ENCODE measurements at regions not wholly inside any gene's neighbourhood (a gene's known extent, or its start where the extent isn't known, plus 50 kb on each side); places are given as distances from the start of the nearest gene placed in this dataset.
"Not testable (repeated sequence)": the region's sequence is repeated elsewhere in the genome, so short reads cannot be mapped to it uniquely, and the experiment has no call there.

- DNase-seq, result no peak
Measured at GRCh38 chr3:5035113-5035512, 55.9 kb downstream of the BHLHE40 start.

GRCh38 chr3:5035692-5036391, 56.6 kb downstream of the BHLHE40 start:
- DNase-seq, result no peak

GRCh38 chr3:5036392-5036766, 57.1 kb downstream of the BHLHE40 start:
- no peak for DNase-seq

GRCh38 chr3:5036858-5037257, 57.6 kb downstream of the BHLHE40 start:
- DNase-seq, result no peak

- DNase-seq, result no peak
Measured at GRCh38 chr3:5039585-5039984, 60.3 kb downstream of the BHLHE40 start.

GRCh38 chr3:5041315-5041714, 62.1 kb downstream of the BHLHE40 start:
- DNase-seq, result no peak

- no peak for DNase-seq
Measured at GRCh38 chr3:5045961-5046360, 66.7 kb downstream of the BHLHE40 start.

GRCh38 chr3:5047764-5048419, 68.7 kb downstream of the BHLHE40 start:
- no peak for DNase-seq

- no peak for DNase-seq
Measured at GRCh38 chr3:5051772-5052171, 70.3 kb upstream of the ARL8B start.

- DNase-seq, result no peak
Measured at GRCh38 chr3:5052247-5052646, 69.8 kb upstream of the ARL8B start.

GRCh38 chr3:5053021-5053831, 68.9 kb upstream of the ARL8B start:
- peak; percentile 28 for DNase-seq

GRCh38 chr3:5054098-5054497, 68.0 kb upstream of the ARL8B start:
- no peak for DNase-seq

GRCh38 chr3:5054579-5054978, 67.5 kb upstream of the ARL8B start:
- not testable (repeated sequence) for DNase-seq

- DNase-seq, result no peak
Measured at GRCh38 chr3:5055357-5056110, 66.6 kb upstream of the ARL8B start.

GRCh38 chr3:5056111-5056391, 66.0 kb upstream of the ARL8B start:
- DNase-seq, result no peak

GRCh38 chr3:5057272-5057671, 64.8 kb upstream of the ARL8B start:
- no peak for DNase-seq

GRCh38 chr3:5057857-5058324, 64.2 kb upstream of the ARL8B start:
- DNase-seq, result peak; percentile 75

- DNase-seq, result peak; percentile 64
Measured at GRCh38 chr3:5058471-5058951, 63.6 kb upstream of the ARL8B start.

- DNase-seq, result no peak
Measured at GRCh38 chr3:5059782-5060181, 62.3 kb upstream of the ARL8B start.

GRCh38 chr3:5061218-5061569, 60.9 kb upstream of the ARL8B start:
- DNase-seq, result no peak

GRCh38 chr3:5063724-5064123, 58.4 kb upstream of the ARL8B start:
- no peak for DNase-seq

- DNase-seq, result no peak
Measured at GRCh38 chr3:5068531-5069050, 53.5 kb upstream of the ARL8B start.

All from left kidney (tissue), 1 donor.